ENCODE measurements at regions not wholly inside any gene's neighbourhood (a gene's known extent, or its start where the extent isn't known, plus 50 kb on each side); places are given as distances from the start of the nearest gene placed in this dataset.
"Not testable (repeated sequence)": the region's sequence is repeated elsewhere in the genome, so short reads cannot be mapped to it uniquely, and the experiment has no call there.

GRCh38 chr1:232353001-232353400 lies 276.9 kb downstream of the SIPA1L2 start:
- H3K4me1 ChIP-seq (ENCODE audit: control insufficient read depth in 1 of 2, insufficient read depth in 2 of 2, low read length in 2 of 2) = no peaks in the 10 kb centered on the region
- 87 to 89% methylated on average over 4 of the region's 4 CpGs for WGBS, 2 donors
- H3K9me3 ChIP-seq (ENCODE audit: control insufficient read depth, low read length) = no peaks in the 10 kb centered on the region
- intact Hi-C loops (cut with DNase I) = no loop called here
- ATAC-seq (ENCODE audit: low FRiP score) = no peak
- no peaks in the 10 kb centered on the region for H3K36me3 ChIP-seq (ENCODE audit: control insufficient read depth in 1 of 2, insufficient read depth in 2 of 2, low read length in 1 of 2)
- no peak overlapping the region for H3K4me3 ChIP-seq (ENCODE audit: low read length in 2 of 2)
- H3K27ac ChIP-seq (ENCODE audit: low read depth in 1 of 2, low read length in 2 of 2) = no peak overlapping the region
- no peak for DNase-seq
- H3K27me3 ChIP-seq (ENCODE audit: control insufficient read depth in 1 of 2, insufficient read depth in 2 of 2, low read length in 1 of 2) = no peaks in the 10 kb centered on the region

- H3K4me3 ChIP-seq (ENCODE audit: low read length in 2 of 2) = no peak overlapping the region
- intact Hi-C loops (cut with DNase I) = no loop called here
- no peaks in the 10 kb centered on the region for H3K36me3 ChIP-seq (ENCODE audit: control insufficient read depth in 1 of 2, insufficient read depth in 2 of 2, low read length in 1 of 2)
- no peak for ATAC-seq (ENCODE audit: low FRiP score)
- WGBS, 2 donors = 97% methylated on average over 6 of the region's 6 CpGs
- no peak for DNase-seq
- no peak overlapping the region for H3K27ac ChIP-seq (ENCODE audit: low read depth in 1 of 2, low read length in 2 of 2)
- H3K27me3 ChIP-seq (ENCODE audit: control insufficient read depth in 1 of 2, insufficient read depth in 2 of 2, low read length in 1 of 2) = no peaks in the 10 kb centered on the region
- H3K9me3 ChIP-seq (ENCODE audit: control insufficient read depth, low read length) = no peaks in the 10 kb centered on the region
- no peaks in the 10 kb centered on the region for H3K4me1 ChIP-seq (ENCODE audit: control insufficient read depth in 1 of 2, insufficient read depth in 2 of 2, low read length in 2 of 2)
Measured at GRCh38 chr1:232352366-232352765, 277.6 kb downstream of the SIPA1L2 start.

- H3K4me3 ChIP-seq (ENCODE audit: low read length in 2 of 2) = no peak overlapping the region
- no peaks in the 10 kb centered on the region for H3K27me3 ChIP-seq (ENCODE audit: control insufficient read depth in 1 of 2, insufficient read depth in 2 of 2, low read length in 1 of 2)
- no peaks in the 10 kb centered on the region for H3K36me3 ChIP-seq (ENCODE audit: control insufficient read depth in 1 of 2, insufficient read depth in 2 of 2, low read length in 1 of 2)
- H3K9me3 ChIP-seq (ENCODE audit: control insufficient read depth, low read length) = no peaks in the 10 kb centered on the region
- intact Hi-C loops (cut with DNase I) = no loop called here
- no peak overlapping the region for H3K27ac ChIP-seq (ENCODE audit: low read depth in 1 of 2, low read length in 2 of 2)
- DNase-seq = no peak
- no peaks in the 10 kb centered on the region for H3K4me1 ChIP-seq (ENCODE audit: control insufficient read depth in 1 of 2, insufficient read depth in 2 of 2, low read length in 2 of 2)
- ATAC-seq (ENCODE audit: low FRiP score) = no peak
- WGBS, 2 donors = 89 to 91% methylated on average over 2 of the region's 2 CpGs
Measured at GRCh38 chr1:232351335-232351734, 278.6 kb downstream of the SIPA1L2 start.

- WGBS, 2 donors = 94 to 97% methylated on average over 1 of the region's 1 CpG
- H3K9me3 ChIP-seq (ENCODE audit: control insufficient read depth, low read length) = peaks cover 3% of the 10 kb centered on the region
- DNase-seq (no peak), ATAC-seq (ENCODE audit: low FRiP score) (no peak)
- H3K4me3 ChIP-seq (ENCODE audit: low read length in 2 of 2) = no peak overlapping the region
- intact Hi-C loops (cut with DNase I) = no loop called here
- no peak overlapping the region for H3K27ac ChIP-seq (ENCODE audit: low read depth in 1 of 2, low read length in 2 of 2)
- no peaks in the 10 kb centered on the region for H3K4me1 ChIP-seq (ENCODE audit: control insufficient read depth in 1 of 2, insufficient read depth in 2 of 2, low read length in 2 of 2)
- no peaks in the 10 kb centered on the region for H3K36me3 ChIP-seq (ENCODE audit: control insufficient read depth in 1 of 2, insufficient read depth in 2 of 2, low read length in 1 of 2)
- no peaks in the 10 kb centered on the region for H3K27me3 ChIP-seq (ENCODE audit: control insufficient read depth in 1 of 2, insufficient read depth in 2 of 2, low read length in 1 of 2)
Measured at GRCh38 chr1:232346844-232347243, 283.1 kb downstream of the SIPA1L2 start.

GRCh38 chr1:232344791-232345399 lies 285.0 kb downstream of the SIPA1L2 start:
- Histone ChIP-seq H3K4me1 (ENCODE audit: control insufficient read depth in 1 of 2, insufficient read depth in 2 of 2, low read length in 2 of 2) (no peaks in the 10 kb centered on the region), H3K36me3 (ENCODE audit: control insufficient read depth in 1 of 2, insufficient read depth in 2 of 2, low read length in 1 of 2) (no peaks in the 10 kb centered on the region), H3K4me3 (ENCODE audit: low read length in 2 of 2) (no peak overlapping the region), H3K27ac (ENCODE audit: low read depth in 1 of 2, low read length in 2 of 2) (no peak overlapping the region), H3K27me3 (ENCODE audit: control insufficient read depth in 1 of 2, insufficient read depth in 2 of 2, low read length in 1 of 2) (no peaks in the 10 kb centered on the region), H3K9me3 (ENCODE audit: control insufficient read depth, low read length) (peaks cover 3% of the 10 kb centered on the region)
- 82 to 84% methylated on average over 4 of the region's 4 CpGs for WGBS, 2 donors
- no peak for ATAC-seq (ENCODE audit: low FRiP score)
- intact Hi-C loops (cut with DNase I) = no loop called here
- no peak for DNase-seq

GRCh38 chr1:232344186-232344585 lies 285.7 kb downstream of the SIPA1L2 start:
- intact Hi-C loops (cut with DNase I); H3K36me3 ChIP-seq (ENCODE audit: control insufficient read depth in 1 of 2, insufficient read depth in 2 of 2, low read length in 1 of 2); H3K4me1 ChIP-seq (ENCODE audit: control insufficient read depth in 1 of 2, insufficient read depth in 2 of 2, low read length in 2 of 2); ATAC-seq (ENCODE audit: low FRiP score); H3K4me3 ChIP-seq (ENCODE audit: low read length in 2 of 2); H3K27ac ChIP-seq (ENCODE audit: low read depth in 1 of 2, low read length in 2 of 2); DNase-seq; H3K27me3 ChIP-seq (ENCODE audit: control insufficient read depth in 1 of 2, insufficient read depth in 2 of 2, low read length in 1 of 2); H3K9me3 ChIP-seq (ENCODE audit: control insufficient read depth, low read length): not testable (repeated sequence)
- 85 to 96% methylated on average over 2 of the region's 3 CpGs for WGBS, 2 donors

- intact Hi-C loops (cut with DNase I) = no loop called here
Measured at GRCh38 chr1:232340446-232340845, 289.5 kb downstream of the SIPA1L2 start.

GRCh38 chr1:232339073-232339472 lies 290.9 kb downstream of the SIPA1L2 start:
- no peaks in the 10 kb centered on the region for H3K27me3 ChIP-seq (ENCODE audit: control insufficient read depth in 1 of 2, insufficient read depth in 2 of 2, low read length in 1 of 2)
- DNase-seq (no peak), ATAC-seq (ENCODE audit: low FRiP score) (no peak)
- H3K4me1 ChIP-seq (ENCODE audit: control insufficient read depth in 1 of 2, insufficient read depth in 2 of 2, low read length in 2 of 2) = no peaks in the 10 kb centered on the region
- no peak overlapping the region for H3K4me3 ChIP-seq (ENCODE audit: low read length in 2 of 2)
- no peaks in the 10 kb centered on the region for H3K9me3 ChIP-seq (ENCODE audit: control insufficient read depth, low read length)
- no peak overlapping the region for H3K27ac ChIP-seq (ENCODE audit: low read depth in 1 of 2, low read length in 2 of 2)
- intact Hi-C loops (cut with DNase I) = no loop called here
- 62 to 75% methylated on average over 2 of the region's 2 CpGs for WGBS, 2 donors
- no peaks in the 10 kb centered on the region for H3K36me3 ChIP-seq (ENCODE audit: control insufficient read depth in 1 of 2, insufficient read depth in 2 of 2, low read length in 1 of 2)

More at GRCh38 chr1:232340446-232340845, 289.5 kb downstream of the SIPA1L2 start:
- WGBS, 2 donors = 88 to 94% methylated on average over 4 of the region's 4 CpGs
- H3K36me3 ChIP-seq (ENCODE audit: control insufficient read depth in 1 of 2, insufficient read depth in 2 of 2, low read length in 1 of 2) = no peaks in the 10 kb centered on the region
- no peak for DNase-seq
- ATAC-seq (ENCODE audit: low FRiP score) = no peak
- H3K4me3 ChIP-seq (ENCODE audit: low read length in 2 of 2) = no peak overlapping the region
- peaks cover 3% of the 10 kb centered on the region for H3K9me3 ChIP-seq (ENCODE audit: control insufficient read depth, low read length)
- no peaks in the 10 kb centered on the region for H3K4me1 ChIP-seq (ENCODE audit: control insufficient read depth in 1 of 2, insufficient read depth in 2 of 2, low read length in 2 of 2)
- H3K27me3 ChIP-seq (ENCODE audit: control insufficient read depth in 1 of 2, insufficient read depth in 2 of 2, low read length in 1 of 2) = no peaks in the 10 kb centered on the region
- no peak overlapping the region for H3K27ac ChIP-seq (ENCODE audit: low read depth in 1 of 2, low read length in 2 of 2)

GRCh38 chr1:232335741-232336293 lies 294.1 kb downstream of the SIPA1L2 start:
- no peak overlapping the region for H3K4me3 ChIP-seq (ENCODE audit: low read length in 2 of 2)
- H3K27me3 ChIP-seq (ENCODE audit: control insufficient read depth in 1 of 2, insufficient read depth in 2 of 2, low read length in 1 of 2) = no peaks in the 10 kb centered on the region
- intact Hi-C loops (cut with DNase I) = no loop called here
- DNase-seq = no peak
- ATAC-seq (ENCODE audit: low FRiP score) = no peak
- no peak overlapping the region for H3K27ac ChIP-seq (ENCODE audit: low read depth in 1 of 2, low read length in 2 of 2)
- no peaks in the 10 kb centered on the region for H3K4me1 ChIP-seq (ENCODE audit: control insufficient read depth in 1 of 2, insufficient read depth in 2 of 2, low read length in 2 of 2)
- H3K9me3 ChIP-seq (ENCODE audit: control insufficient read depth, low read length) = no peaks in the 10 kb centered on the region
- 58 to 65% methylated on average over 4 of the region's 4 CpGs for WGBS, 2 donors
- H3K36me3 ChIP-seq (ENCODE audit: control insufficient read depth in 1 of 2, insufficient read depth in 2 of 2, low read length in 1 of 2) = no peaks in the 10 kb centered on the region
